Left forelimb (tissue), 1 donor: ENCODE measurements at regions not wholly inside any gene's neighbourhood (a gene's known extent, or its start where the extent isn't known, plus 50 kb on each side); places are given as distances from the start of the nearest gene placed in this dataset.
"Not testable (repeated sequence)": the region's sequence is repeated elsewhere in the genome, so short reads cannot be mapped to it uniquely, and the experiment has no call there.

ENCODE experiments used
- DNase-seq: peaks from one replicate; pipeline ENCODE4 v3.0.0-alpha.2; 2018; ENCODE audit warnings: low spot score

DNA sequence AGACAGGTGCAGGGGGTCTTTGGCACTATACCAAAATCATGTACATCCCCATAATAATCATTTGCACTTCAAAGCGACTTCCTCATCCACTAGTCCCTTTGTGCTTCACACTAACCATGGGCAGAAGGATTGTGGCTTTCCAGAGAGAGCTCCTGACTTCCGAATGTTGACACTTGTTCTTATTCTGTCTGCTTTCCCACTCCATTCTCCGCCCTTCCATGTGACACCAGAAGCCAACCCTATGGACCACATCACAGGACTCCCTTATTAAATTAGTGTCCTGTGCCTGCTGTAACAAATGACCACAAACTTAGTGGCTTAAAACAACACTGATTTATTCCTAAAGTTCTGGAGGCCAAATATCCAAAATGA lies 91.6 kb downstream of the CMC2 start:
- DNase-seq, result no peak

DNA sequence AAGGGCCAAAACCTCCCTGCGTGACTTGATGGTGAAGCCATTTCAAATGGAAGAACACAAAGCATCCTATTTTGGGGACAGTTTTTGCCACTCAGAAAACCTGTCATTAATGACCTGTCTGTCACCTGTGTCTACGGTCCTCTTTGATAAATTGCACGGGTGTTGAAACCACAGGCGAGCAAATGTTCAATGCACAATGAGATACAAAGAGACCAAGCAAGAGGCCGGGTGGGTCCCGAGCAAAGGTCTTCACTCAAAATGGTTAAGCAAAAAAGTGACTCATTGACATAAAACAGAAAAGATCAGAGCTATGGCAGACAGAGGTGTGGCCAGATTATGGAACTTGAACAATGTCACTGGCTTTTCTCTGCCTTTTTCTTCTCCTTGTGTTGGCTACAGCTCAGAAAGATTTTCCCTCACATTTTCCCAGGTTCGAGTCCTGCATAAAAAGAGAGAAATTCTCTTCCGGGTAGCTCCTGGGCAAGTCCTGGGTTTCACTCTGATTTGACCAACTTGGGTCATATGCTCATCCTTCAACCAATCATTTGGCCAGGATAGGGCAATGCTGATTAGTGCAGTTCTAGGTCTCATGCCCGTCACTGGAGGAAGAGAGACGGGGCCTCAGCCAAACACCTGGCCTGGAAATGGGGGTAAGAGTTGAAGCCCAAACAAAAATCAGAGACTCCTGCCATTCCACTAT lies 92.2 kb downstream of the CMC2 start:
- DNase-seq, result no peak

- DNase-seq, result no peak
Measured at GRCh38 chr16:80913397-80913796, 93.3 kb downstream of the CMC2 start.

DNA sequence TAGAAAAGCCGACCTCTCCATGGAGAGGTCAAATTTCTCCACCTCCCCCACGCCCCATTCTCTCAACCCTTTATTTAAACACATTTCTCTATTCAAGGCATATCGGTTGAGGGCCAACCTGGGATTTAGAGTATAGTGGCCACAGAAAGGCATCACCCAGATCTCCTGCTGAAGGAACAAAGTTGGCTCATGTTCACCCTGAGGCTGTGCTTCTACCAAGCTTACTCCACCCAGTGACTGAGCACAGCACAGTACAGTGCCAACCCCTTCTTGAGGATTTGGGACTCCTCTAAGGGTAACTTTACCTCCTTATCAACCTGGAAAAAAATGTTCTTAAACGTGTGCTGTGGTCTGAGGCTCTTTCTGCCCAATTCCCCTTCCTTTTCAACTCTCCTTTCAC lies 94.0 kb downstream of the CMC2 start:
- DNase-seq, result no peak

- DNase-seq, result no peak
Measured at GRCh38 chr16:80910434-80910833, 96.3 kb downstream of the CMC2 start.

DNA sequence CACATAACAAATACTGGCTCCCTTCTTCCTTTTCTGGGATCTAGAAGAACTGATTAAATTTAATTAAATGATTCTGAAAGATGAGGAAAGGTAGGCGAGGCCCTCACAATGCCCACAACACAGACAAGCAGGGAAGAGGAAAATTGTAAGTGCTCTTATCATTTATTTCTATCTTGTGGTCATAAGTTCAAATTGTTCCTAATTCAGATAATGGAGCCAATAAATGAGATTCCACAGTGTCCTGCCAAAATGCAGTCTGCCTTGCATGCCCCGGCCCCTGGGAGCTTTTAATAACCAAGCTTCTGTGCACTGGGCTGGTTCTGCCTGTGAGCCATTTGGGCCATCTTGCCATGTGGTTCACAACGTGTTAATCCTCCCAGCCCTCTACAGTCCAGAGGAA lies 97.0 kb downstream of the CMC2 start:
- no peak for DNase-seq

- DNase-seq, result not testable (repeated sequence)
Measured at GRCh38 chr16:80906169-80906568, 100.5 kb downstream of the CMC2 start.

DNA sequence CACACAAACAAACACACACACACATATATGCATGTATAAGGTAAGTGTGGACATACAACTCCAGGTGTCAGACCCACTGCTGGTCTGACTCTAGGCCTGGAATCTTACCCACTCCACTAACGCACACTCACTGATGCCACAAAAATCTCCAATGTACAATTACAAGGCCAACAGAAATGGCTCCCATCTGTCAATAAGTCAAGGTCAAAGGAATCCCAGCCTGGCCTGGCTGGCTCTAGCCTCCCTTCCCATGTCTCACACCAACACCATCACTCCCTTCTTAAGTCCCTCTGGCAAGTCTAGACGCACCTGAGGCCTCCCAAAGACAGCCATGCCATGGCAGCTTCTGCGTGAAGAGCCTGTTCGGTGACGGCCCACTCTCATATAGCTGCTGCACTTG lies 99.2 kb upstream of the CDYL2 start:
- no peak for DNase-seq

GRCh38 chr16:80902306-80903110 lies 98.1 kb upstream of the CDYL2 start:
- DNase-seq, result no peak

GRCh38 chr16:80900593-80900954 lies 96.2 kb upstream of the CDYL2 start:
- DNase-seq, result no peak

- DNase-seq, result peak; percentile 83
Measured at GRCh38 chr16:80899809-80900592, 95.6 kb upstream of the CDYL2 start.

DNA sequence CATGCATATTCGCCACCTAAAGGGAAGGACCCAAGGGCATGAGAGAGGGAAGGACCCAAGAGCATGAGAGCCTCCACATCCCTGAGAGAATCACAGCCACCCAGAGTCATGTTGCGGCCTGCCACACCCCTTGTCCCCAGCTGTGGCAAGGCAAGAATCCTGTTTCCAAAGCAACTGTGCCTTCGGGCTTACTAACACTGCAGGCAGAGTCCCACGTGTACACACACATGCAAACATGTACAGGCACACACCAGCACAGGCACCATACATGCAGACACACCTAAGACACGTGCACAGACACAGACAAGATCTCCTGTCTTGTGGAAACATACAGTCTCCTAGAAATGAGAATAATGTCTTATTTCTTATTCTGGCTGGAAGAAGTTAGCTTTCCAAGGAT lies 92.4 kb upstream of the CDYL2 start:
- no peak for DNase-seq

- no peak for DNase-seq
Measured at GRCh38 chr16:80894091-80894490, 89.7 kb upstream of the CDYL2 start.

- DNase-seq, result no peak
Measured at GRCh38 chr16:80893686-80894085, 89.3 kb upstream of the CDYL2 start.

DNA sequence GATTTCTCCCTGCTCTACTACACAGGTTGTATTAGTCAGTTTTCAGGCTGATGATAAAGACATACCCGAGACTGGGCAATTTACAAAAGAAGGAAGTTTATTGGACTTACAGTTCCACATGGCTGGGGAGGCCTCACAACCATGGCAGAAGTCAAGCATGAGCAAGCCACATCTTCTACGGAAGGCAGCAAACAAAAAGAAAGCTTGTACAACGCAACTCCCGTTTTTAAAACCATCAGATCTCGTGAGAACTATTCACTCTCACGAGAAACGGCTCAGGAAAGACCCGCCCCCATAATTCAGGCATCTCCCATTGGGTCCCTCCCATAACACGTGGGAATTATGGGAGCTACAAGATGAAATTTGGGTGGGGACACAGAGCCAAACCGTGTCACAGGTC lies 88.0 kb upstream of the CDYL2 start:
- DNase-seq, result not testable (repeated sequence)

DNA sequence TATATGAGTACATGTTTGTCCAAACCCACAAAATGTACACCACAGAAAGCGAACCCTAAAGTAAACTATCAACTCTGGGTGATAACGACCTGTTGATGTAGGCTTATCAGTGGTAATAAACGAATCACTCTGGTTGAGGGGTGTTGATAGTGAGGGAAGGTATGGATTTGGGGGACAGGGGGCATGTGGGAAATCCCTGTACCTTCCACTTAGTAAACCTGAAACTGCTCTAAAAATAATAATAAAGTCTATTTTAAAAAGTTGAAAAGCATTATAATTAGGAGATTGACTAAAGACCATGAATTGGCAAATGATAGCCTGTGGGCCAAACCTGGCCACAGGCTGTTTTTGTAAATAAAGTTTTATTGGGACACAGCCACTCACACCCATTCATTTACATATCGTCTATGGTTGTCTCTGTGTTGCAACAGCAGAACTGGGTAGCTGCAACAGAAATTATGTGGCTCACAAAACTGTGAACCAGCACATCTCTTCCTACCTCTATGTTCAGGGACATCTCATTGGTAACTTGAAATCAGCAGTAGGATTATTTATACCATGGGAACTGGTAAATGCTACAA lies 85.5 kb upstream of the CDYL2 start:
- no peak for DNase-seq

- DNase-seq, result no peak
Measured at GRCh38 chr16:80887062-80887461, 82.7 kb upstream of the CDYL2 start.

DNA sequence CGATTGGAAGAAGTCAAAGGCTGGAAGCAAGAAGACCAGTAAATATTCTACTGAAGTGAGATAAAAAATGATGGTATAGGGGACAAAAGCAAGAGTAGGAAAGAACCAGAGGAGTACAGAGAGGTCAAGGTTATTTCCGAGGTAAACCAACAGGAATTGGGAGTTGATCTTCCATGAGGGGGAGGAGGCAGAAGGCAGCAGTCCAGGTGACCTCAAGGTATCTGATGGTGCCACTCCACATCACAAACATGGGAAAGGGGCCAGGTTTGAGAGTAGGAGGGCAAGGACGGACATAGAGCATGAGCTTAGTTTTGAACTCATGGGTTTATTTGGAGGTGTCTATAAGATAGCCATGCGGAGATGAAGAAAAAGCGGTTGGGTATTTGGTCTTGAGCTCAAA lies 79.4 kb upstream of the CDYL2 start:
- no peak for DNase-seq

- no peak for DNase-seq
Measured at GRCh38 chr16:80883159-80883642, 78.8 kb upstream of the CDYL2 start.

DNA sequence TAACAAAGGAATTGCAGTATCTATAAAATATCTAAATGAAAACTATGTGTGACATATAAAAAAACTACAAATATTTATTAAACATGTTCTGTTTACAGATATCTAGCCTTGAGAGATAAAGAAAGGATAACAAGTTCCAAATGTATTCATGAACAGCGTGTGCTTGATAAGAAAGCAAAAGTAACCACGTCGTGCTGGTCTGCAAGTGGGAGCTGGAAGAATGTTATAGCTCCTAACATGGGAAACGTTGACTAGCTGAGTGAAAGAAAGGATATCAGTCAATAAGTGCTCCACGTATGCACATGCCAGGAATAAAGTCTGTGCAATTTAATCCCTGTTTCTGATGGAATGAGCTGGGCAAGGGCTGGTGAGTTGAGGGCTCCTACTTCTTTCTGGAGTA lies 71.2 kb upstream of the CDYL2 start:
- DNase-seq, result no peak

- no peak for DNase-seq
Measured at GRCh38 chr16:80874925-80875324, 70.5 kb upstream of the CDYL2 start.

- DNase-seq, result no peak
Measured at GRCh38 chr16:80862160-80862705, 57.8 kb upstream of the CDYL2 start.
